Astrocyte of the cerebellum (primary cell): ENCODE measurements at regions not wholly inside any gene's neighbourhood (a gene's known extent, or its start where the extent isn't known, plus 50 kb on each side); places are given as distances from the start of the nearest gene placed in this dataset.

Experiments used
- DNase-seq: peaks from one replicate; pipeline ENCODE4 v3.0.0-alpha.2; 2011; ENCODE audit warnings: low read depth
- H3K4me3 ChIP-seq: 2 replicates; pipeline ENCODE4 v1.5.1; 2011; ENCODE audit warnings: mild to moderate bottlenecking, low read depth, low read length, moderate library complexity
- in situ Hi-C: cut with HindIII; loops from 2 replicates; pipeline ENCODE4 v1.10.0; 2017; ENCODE audit warnings: low sequenced_read_pairs
- TF ChIP-seq, protein P1 (sequence below): IDR thresholded peaks from 2 replicates; pipeline ENCODE4 v1.5.1; 2012; ENCODE audit warnings: low read length, low read depth, moderate library complexity, mild to moderate bottlenecking; ENCODE audit errors: missing control alignments

DNA sequence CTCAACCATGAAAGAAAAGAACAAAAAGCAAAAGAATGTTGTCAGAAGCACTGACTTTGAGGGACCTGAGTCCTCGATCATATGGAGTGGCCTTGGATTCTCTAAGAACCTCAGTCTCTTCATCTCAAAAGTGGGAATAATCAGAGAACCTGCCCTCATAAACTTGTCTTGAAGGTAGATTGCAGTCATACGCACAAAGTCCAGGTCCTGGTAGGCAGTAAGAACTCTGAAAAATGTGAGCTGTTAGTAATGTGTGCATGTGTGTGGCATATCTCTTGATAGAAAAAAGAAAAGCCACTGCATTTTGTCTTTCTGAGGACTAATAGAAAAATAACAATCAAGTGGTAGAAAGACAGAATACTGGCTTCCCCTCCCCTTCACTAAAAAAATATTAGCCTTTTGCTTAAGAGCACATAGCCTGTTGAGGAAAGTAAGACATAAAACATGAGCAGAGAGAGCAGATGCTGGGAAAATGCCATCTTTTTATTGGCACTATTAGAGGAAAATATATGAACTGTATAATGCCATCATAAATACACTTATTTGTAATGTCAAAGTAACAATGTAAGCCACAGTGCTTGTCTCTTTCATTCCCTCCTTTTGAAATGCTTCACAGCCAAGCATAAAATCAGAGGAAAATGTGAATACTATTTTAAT, 205.1 kb upstream of the TBX3 start:
- in situ Hi-C loops: no loop called here
- TF ChIP-seq, protein P1, sequence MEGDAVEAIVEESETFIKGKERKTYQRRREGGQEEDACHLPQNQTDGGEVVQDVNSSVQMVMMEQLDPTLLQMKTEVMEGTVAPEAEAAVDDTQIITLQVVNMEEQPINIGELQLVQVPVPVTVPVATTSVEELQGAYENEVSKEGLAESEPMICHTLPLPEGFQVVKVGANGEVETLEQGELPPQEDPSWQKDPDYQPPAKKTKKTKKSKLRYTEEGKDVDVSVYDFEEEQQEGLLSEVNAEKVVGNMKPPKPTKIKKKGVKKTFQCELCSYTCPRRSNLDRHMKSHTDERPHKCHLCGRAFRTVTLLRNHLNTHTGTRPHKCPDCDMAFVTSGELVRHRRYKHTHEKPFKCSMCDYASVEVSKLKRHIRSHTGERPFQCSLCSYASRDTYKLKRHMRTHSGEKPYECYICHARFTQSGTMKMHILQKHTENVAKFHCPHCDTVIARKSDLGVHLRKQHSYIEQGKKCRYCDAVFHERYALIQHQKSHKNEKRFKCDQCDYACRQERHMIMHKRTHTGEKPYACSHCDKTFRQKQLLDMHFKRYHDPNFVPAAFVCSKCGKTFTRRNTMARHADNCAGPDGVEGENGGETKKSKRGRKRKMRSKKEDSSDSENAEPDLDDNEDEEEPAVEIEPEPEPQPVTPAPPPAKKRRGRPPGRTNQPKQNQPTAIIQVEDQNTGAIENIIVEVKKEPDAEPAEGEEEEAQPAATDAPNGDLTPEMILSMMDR: no peak
- no peak for DNase-seq
- no peak overlapping the region for H3K4me3 ChIP-seq

DNA sequence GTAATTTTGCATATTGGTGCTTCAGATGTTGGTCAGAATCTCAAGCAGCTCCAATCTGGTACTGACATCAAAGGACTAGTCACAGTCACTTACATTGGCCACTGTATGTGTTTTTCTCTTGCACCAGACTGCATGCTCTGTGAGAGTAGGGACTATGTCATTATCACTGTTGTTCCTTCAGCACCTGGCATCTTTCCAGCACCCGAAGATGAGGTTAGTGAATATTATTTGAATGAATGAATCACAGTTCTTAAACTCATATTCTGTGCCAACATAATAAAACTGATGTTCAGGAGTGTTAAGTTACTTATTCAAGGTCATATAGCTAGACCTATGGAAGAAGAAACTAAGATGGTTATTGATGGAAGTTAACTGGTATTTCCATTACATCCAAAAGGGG, 204.5 kb upstream of the TBX3 start:
- TF ChIP-seq, protein P1: no peak
- no peak overlapping the region for H3K4me3 ChIP-seq
- in situ Hi-C loops: no loop called here
- no peak for DNase-seq

GRCh38 chr12:114885501-114885900, 201.5 kb upstream of the TBX3 start:
- in situ Hi-C loops: no loop called here
- TF ChIP-seq, protein P1: no peak

GRCh38 chr12:114884575-114884974, 200.6 kb upstream of the TBX3 start:
- DNase-seq: no peak
- no peak overlapping the region for H3K4me3 ChIP-seq
- in situ Hi-C loops: no loop called here
- TF ChIP-seq, protein P1: no peak

More at GRCh38 chr12:114885501-114885900, 201.5 kb upstream of the TBX3 start:
- no peak overlapping the region for H3K4me3 ChIP-seq
- no peak for DNase-seq

DNA sequence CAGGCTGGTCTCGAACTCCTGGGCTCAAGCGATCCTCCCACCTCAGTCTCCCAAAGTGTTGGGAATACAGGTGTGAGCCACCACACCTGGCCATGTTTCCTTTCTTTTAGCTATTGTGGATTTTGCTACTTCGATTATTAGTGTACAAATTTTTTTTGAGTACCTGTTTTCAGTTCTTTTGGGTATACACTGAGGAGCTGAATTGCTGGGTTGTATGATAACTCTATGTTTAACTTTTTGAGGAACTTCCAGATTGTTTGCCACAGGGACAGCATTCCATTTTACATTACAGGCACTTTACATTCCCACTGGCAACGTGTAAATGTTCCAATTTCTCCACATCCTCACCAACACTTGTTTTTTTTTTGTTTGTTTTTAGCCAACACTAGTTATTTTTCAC, 198.1 kb upstream of the TBX3 start:
- in situ Hi-C loops: no loop called here
- DNase-seq: no peak
- TF ChIP-seq, protein P1: no peak
- H3K4me3 ChIP-seq: no peak overlapping the region

GRCh38 chr12:114879354-114879753, 195.4 kb upstream of the TBX3 start:
- in situ Hi-C loops: no loop called here
- DNase-seq: no peak
- no peak overlapping the region for H3K4me3 ChIP-seq
- TF ChIP-seq, protein P1: no peak
